ENCODE measurements at regions not wholly inside any gene's neighbourhood (a gene's known extent, or its start where the extent isn't known, plus 50 kb on each side); places are given as distances from the start of the nearest gene placed in this dataset.

DNA sequence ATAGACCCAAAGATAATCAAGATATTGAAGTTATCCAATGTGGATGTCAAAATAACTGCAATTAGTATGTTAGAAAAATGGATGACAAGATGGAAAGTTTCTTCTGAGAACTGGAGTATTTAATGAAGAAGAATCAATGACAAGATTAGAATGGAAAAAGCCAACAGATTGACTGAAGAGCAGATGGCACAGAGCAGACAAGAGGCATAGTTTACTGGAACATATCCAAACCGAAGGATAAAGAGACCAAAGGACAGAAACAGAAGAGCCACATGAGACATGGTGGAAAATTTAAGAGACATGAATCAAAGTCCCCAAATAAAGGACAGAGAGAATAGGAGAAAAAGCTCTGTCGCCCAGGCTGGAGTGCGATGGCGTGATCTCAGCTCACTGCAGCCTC, 89.6 kb upstream of the RXFP2 start:
- no peak for TF ChIP-seq YY1 (IDR thresholded peaks at IDR 0.05; ENCODE audit: low read depth)
- TF ChIP-seq, protein P1, sequence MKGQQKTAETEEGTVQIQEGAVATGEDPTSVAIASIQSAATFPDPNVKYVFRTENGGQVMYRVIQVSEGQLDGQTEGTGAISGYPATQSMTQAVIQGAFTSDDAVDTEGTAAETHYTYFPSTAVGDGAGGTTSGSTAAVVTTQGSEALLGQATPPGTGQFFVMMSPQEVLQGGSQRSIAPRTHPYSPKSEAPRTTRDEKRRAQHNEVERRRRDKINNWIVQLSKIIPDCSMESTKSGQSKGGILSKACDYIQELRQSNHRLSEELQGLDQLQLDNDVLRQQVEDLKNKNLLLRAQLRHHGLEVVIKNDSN (IDR thresholded peaks at IDR 0.05): no peak
- no peak for TF ChIP-seq TEAD4 (IDR thresholded peaks at IDR 0.05)
- TF ChIP-seq CEBPB (IDR thresholded peaks at IDR 0.05): no peak
- TF ChIP-seq TAF1 (IDR thresholded peaks at IDR 0.05; ENCODE audit: low read depth): no peak
- TF ChIP-seq EP300 (IDR thresholded peaks at IDR 0.05; ENCODE audit: borderline replicate concordance): no peak
- TF ChIP-seq RAD21 (IDR thresholded peaks at IDR 0.05; ENCODE audit: low read depth): no peak
- TF ChIP-seq TCF12 (IDR thresholded peaks at IDR 0.05; ENCODE audit: low read depth): no peak
- TF ChIP-seq CREB1 (IDR thresholded peaks at IDR 0.05; ENCODE audit: low read depth): no peak
- TF ChIP-seq EGR1 (IDR thresholded peaks at IDR 0.05): no peak
- no peak for TF ChIP-seq ZBTB7A (IDR thresholded peaks at IDR 0.05; ENCODE audit: low read depth)
- TF ChIP-seq, protein P2, sequence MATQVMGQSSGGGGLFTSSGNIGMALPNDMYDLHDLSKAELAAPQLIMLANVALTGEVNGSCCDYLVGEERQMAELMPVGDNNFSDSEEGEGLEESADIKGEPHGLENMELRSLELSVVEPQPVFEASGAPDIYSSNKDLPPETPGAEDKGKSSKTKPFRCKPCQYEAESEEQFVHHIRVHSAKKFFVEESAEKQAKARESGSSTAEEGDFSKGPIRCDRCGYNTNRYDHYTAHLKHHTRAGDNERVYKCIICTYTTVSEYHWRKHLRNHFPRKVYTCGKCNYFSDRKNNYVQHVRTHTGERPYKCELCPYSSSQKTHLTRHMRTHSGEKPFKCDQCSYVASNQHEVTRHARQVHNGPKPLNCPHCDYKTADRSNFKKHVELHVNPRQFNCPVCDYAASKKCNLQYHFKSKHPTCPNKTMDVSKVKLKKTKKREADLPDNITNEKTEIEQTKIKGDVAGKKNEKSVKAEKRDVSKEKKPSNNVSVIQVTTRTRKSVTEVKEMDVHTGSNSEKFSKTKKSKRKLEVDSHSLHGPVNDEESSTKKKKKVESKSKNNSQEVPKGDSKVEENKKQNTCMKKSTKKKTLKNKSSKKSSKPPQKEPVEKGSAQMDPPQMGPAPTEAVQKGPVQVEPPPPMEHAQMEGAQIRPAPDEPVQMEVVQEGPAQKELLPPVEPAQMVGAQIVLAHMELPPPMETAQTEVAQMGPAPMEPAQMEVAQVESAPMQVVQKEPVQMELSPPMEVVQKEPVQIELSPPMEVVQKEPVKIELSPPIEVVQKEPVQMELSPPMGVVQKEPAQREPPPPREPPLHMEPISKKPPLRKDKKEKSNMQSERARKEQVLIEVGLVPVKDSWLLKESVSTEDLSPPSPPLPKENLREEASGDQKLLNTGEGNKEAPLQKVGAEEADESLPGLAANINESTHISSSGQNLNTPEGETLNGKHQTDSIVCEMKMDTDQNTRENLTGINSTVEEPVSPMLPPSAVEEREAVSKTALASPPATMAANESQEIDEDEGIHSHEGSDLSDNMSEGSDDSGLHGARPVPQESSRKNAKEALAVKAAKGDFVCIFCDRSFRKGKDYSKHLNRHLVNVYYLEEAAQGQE (IDR thresholded peaks at IDR 0.05; ENCODE audit: low read depth): no peak

DNA sequence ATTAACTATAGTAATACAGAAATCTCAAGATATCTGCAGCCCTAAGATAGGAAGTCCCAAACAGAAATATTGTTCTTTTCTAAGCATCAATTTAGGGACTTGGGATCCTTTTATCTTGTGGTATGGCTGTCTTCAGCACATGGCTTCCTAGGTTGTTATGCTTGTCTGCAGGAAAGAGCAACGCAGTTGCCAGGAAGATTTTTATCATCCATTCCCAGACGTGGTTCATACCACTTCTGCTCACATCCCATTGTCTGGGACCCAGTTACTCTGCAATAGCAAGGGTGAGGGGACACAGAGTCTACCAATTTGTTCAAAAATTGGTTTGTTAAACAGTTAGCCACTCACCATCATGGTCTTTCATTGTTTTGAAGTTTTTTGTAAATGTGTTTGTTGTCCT, 85.6 kb upstream of the RXFP2 start:
- TF ChIP-seq RAD21 (IDR thresholded peaks at IDR 0.05; ENCODE audit: low read depth) (no peak), MAX (IDR thresholded peaks at IDR 0.05) (no peak), CEBPB (IDR thresholded peaks at IDR 0.05) (no peak), ZBTB7A (IDR thresholded peaks at IDR 0.05; ENCODE audit: low read depth) (no peak), FOXM1 (IDR thresholded peaks at IDR 0.05; ENCODE audit: borderline replicate concordance, low read depth) (no peak), EP300 (IDR thresholded peaks at IDR 0.05; ENCODE audit: borderline replicate concordance) (no peak), TEAD4 (IDR thresholded peaks at IDR 0.05) (no peak)

- TF ChIP-seq NFIC (IDR thresholded peaks at IDR 0.05): no peak
- TF ChIP-seq YY1 (IDR thresholded peaks at IDR 0.05; ENCODE audit: low read depth): no peak
- TF ChIP-seq MAX (IDR thresholded peaks at IDR 0.05): no peak
- no peak for TF ChIP-seq TEAD4 (IDR thresholded peaks at IDR 0.05)
- no peak for TF ChIP-seq ZBTB7A (IDR thresholded peaks at IDR 0.05; ENCODE audit: low read depth)
- TF ChIP-seq FOXM1 (IDR thresholded peaks at IDR 0.05; ENCODE audit: borderline replicate concordance, low read depth): no peak
- TF ChIP-seq CREB1 (IDR thresholded peaks at IDR 0.05; ENCODE audit: low read depth): no peak
- TF ChIP-seq, protein P1 (IDR thresholded peaks at IDR 0.05): no peak
- TF ChIP-seq TAF1 (IDR thresholded peaks at IDR 0.05; ENCODE audit: low read depth): no peak
- TF ChIP-seq EP300 (IDR thresholded peaks at IDR 0.05; ENCODE audit: borderline replicate concordance): no peak
- TF ChIP-seq CEBPB (IDR thresholded peaks at IDR 0.05): no peak
- TF ChIP-seq EGR1 (IDR thresholded peaks at IDR 0.05): no peak
- TF ChIP-seq, protein P2 (IDR thresholded peaks at IDR 0.05; ENCODE audit: low read depth): no peak
- no peak for TF ChIP-seq RAD21 (IDR thresholded peaks at IDR 0.05; ENCODE audit: low read depth)
- no peak for TF ChIP-seq TCF12 (IDR thresholded peaks at IDR 0.05; ENCODE audit: low read depth)
Measured at GRCh38 chr13:31663880-31664585, 75.3 kb upstream of the RXFP2 start.

DNA sequence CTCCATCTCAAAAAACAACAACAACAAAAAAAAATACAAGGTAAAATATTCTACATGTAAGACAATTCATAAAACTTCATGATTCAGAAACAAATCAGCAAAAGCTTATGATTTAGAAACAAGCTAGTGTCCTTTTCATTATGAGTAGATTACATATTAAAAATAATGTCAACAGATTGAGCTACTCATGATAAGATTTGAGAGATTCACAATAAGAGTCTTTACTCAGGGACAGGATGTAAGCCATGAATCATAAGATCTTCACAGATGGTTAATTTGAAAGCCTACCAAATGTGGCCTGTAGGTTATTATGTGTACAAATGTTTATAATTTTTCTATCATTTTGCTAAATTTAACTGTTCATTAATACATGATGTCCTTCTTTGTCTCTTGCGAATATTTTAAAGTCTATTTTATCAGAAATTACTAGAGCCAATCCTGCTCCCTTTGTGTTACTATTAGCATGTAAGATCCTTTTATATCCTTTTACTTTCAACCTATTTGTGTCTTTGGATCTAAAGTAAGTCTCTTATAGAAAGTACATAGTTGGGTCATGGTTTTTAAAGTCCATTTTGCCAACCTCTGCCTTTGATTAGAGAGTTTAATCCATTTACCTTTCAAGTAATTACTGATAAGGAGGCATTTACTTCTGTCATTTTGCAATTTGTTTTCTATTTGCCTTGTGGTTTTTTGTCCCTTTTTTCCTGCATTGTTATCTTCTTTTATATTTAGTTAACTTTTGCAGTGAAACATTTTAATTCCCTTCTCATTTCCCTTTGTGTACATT, 68.3 kb upstream of the RXFP2 start:
- no peak for TF ChIP-seq EGR1 (IDR thresholded peaks at IDR 0.05)
- TF ChIP-seq EP300 (IDR thresholded peaks at IDR 0.05; ENCODE audit: borderline replicate concordance): no peak
- TF ChIP-seq YY1 (IDR thresholded peaks at IDR 0.05; ENCODE audit: low read depth): no peak
- no peak for TF ChIP-seq RAD21 (IDR thresholded peaks at IDR 0.05; ENCODE audit: low read depth)
- TF ChIP-seq ZBTB7A (IDR thresholded peaks at IDR 0.05; ENCODE audit: low read depth): no peak
- TF ChIP-seq NFIC (IDR thresholded peaks at IDR 0.05): no peak
- TF ChIP-seq, protein P1 (IDR thresholded peaks at IDR 0.05): no peak
- no peak for TF ChIP-seq CEBPB (IDR thresholded peaks at IDR 0.05)
- TF ChIP-seq CREB1 (IDR thresholded peaks at IDR 0.05; ENCODE audit: low read depth): no peak
- no peak for TF ChIP-seq FOXM1 (IDR thresholded peaks at IDR 0.05; ENCODE audit: borderline replicate concordance, low read depth)
- TF ChIP-seq TEAD4 (IDR thresholded peaks at IDR 0.05): no peak
- no peak for TF ChIP-seq TAF1 (IDR thresholded peaks at IDR 0.05; ENCODE audit: low read depth)
- TF ChIP-seq MAX (IDR thresholded peaks at IDR 0.05): no peak
- TF ChIP-seq, protein P2 (IDR thresholded peaks at IDR 0.05; ENCODE audit: low read depth): no peak
- no peak for TF ChIP-seq TCF12 (IDR thresholded peaks at IDR 0.05; ENCODE audit: low read depth)
